8988T (cell line): ENCODE measurements at regions not wholly inside any gene's neighbourhood (a gene's known extent, or its start where the extent isn't known, plus 50 kb on each side); places are given as distances from the start of the nearest gene placed in this dataset.

Experiments used
- DNase-seq: peaks from one replicate; pipeline ENCODE4 v3.0.0; 2011

- no peak for DNase-seq
Measured at GRCh38 chr10:78277314-78278057, 243.8 kb downstream of the RPS24 start.

- DNase-seq = no peak
Measured at GRCh38 chr10:78278058-78278404, 244.4 kb downstream of the RPS24 start.

GRCh38 chr10:78279756-78280155 lies 246.1 kb downstream of the RPS24 start:
- no peak for DNase-seq

GRCh38 chr10:78280604-78281003 lies 246.9 kb downstream of the RPS24 start:
- no peak for DNase-seq

GRCh38 chr10:78281627-78282026 lies 248.0 kb downstream of the RPS24 start:
- no peak for DNase-seq

GRCh38 chr10:78283069-78283682 lies 249.5 kb downstream of the RPS24 start:
- DNase-seq = no peak

- DNase-seq = no peak
Measured at GRCh38 chr10:78284381-78284780, 250.7 kb downstream of the RPS24 start.

GRCh38 chr10:78285226-78285625 lies 251.6 kb downstream of the RPS24 start:
- DNase-seq = no peak

- no peak for DNase-seq
Measured at GRCh38 chr10:78286186-78286585, 252.5 kb downstream of the RPS24 start.

GRCh38 chr10:78286668-78287067 lies 253.0 kb downstream of the RPS24 start:
- no peak for DNase-seq

- no peak for DNase-seq
Measured at GRCh38 chr10:78287618-78288017, 254.0 kb downstream of the RPS24 start.

- DNase-seq = no peak
Measured at GRCh38 chr10:78288663-78289062, 255.0 kb downstream of the RPS24 start.

- no peak for DNase-seq
Measured at GRCh38 chr10:78290131-78290750, 256.6 kb downstream of the RPS24 start.

GRCh38 chr10:78291722-78292121 lies 258.1 kb downstream of the RPS24 start:
- DNase-seq = no peak

GRCh38 chr10:78292250-78292981 lies 258.8 kb downstream of the RPS24 start:
- no peak for DNase-seq

- no peak for DNase-seq
Measured at GRCh38 chr10:78292982-78293865, 259.6 kb downstream of the RPS24 start.

- DNase-seq = no peak
Measured at GRCh38 chr10:78295242-78295641, 261.6 kb downstream of the RPS24 start.

- no peak for DNase-seq
Measured at GRCh38 chr10:78296785-78297184, 263.1 kb downstream of the RPS24 start.

- DNase-seq = no peak
Measured at GRCh38 chr10:78297997-78298396, 264.3 kb downstream of the RPS24 start.

GRCh38 chr10:78298835-78299234 lies 265.2 kb downstream of the RPS24 start:
- DNase-seq = no peak

- DNase-seq = no peak
Measured at GRCh38 chr10:78299851-78300468, 266.3 kb downstream of the RPS24 start.

- no peak for DNase-seq
Measured at GRCh38 chr10:78300526-78300925, 266.9 kb downstream of the RPS24 start.
